GM21717 (cell line): ENCODE measurements at regions not wholly inside any gene's neighbourhood (a gene's known extent, or its start where the extent isn't known, plus 50 kb on each side); places are given as distances from the start of the nearest gene placed in this dataset.
"Not testable (repeated sequence)": the region's sequence is repeated elsewhere in the genome, so short reads cannot be mapped to it uniquely, and the experiment has no call there.

Experiments
- ATAC-seq: cut with Tn5 transposase; IDR thresholded peaks from one replicate; pipeline ENCODE4 v1.9.1; 2021; ENCODE audit warnings: mild to moderate bottlenecking, moderate library complexity; ENCODE audit not compliant: unreplicated experiment

GRCh38 chr2:145802133-145802532, 1282.2 kb upstream of the ZEB2 start:
- ATAC-seq: no peak

DNA sequence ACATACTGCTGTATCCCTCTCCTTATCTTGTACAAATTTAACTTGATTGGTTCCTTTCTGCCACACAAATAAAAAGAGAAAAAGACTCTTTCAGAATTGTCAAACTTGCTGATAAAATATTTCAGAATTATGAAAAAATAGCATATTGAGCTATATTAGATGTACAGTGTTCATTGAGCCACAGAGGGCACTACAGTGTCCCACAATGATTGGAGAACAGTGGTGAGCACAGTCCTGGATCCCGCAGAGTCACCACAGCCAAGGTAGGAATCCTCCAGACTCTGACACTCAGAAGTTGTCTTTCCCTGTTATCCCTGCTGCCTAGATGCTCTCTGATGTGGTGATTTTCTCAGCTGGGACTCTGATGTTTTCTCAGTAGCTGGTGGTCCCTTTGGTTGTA, 1281.3 kb upstream of the ZEB2 start:
- ATAC-seq: no peak

- ATAC-seq: no peak
Observed at GRCh38 chr2:145800151-145801091, 1280.5 kb upstream of the ZEB2 start.

- no peak for ATAC-seq
Observed at GRCh38 chr2:145799595-145800108, 1279.7 kb upstream of the ZEB2 start.

DNA sequence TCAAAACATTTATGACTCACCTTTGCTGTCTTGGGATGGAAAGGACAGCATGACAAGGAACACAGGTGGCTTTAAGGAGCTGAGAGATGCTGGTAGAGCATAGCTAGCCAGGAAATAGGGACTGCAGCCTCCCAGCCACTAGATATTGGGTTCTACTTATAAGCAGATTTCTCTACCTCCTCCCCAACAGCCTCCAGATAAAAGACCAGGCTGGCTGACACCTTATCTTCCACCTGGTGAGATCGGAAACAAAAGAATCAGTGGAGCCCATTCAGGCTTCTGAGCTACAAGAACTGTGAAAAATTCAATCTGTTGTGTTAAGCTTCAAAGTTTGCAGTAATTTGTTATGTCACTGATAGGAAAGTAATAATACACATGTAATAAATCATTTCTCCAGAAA, 1278.5 kb upstream of the ZEB2 start:
- no peak for ATAC-seq

GRCh38 chr2:145797692-145798091, 1277.8 kb upstream of the ZEB2 start:
- no peak for ATAC-seq

DNA sequence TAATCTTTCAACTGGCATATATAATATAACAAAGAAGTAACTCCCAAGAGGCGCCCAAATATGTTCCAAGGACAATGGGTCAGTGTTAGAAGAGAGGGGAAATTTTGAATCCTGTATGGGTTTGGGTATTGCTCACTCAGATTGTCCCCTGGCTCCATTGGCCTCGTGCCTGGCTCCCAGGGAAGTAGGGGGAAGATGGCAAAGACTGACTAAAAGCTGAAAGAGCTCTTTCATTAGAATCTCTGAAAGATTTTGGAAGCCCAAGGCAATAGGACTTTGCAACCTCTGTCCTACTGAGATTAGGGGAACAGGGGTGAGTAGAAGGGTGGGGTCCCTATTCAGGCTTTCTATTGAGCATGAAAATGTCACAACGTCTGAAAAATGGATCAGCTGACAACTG, 1272.8 kb upstream of the ZEB2 start:
- no peak for ATAC-seq

- ATAC-seq: no peak
Observed at GRCh38 chr2:145789636-145790035, 1269.7 kb upstream of the ZEB2 start.

- not testable (repeated sequence) for ATAC-seq
Observed at GRCh38 chr2:145787597-145788361, 1267.9 kb upstream of the ZEB2 start.

DNA sequence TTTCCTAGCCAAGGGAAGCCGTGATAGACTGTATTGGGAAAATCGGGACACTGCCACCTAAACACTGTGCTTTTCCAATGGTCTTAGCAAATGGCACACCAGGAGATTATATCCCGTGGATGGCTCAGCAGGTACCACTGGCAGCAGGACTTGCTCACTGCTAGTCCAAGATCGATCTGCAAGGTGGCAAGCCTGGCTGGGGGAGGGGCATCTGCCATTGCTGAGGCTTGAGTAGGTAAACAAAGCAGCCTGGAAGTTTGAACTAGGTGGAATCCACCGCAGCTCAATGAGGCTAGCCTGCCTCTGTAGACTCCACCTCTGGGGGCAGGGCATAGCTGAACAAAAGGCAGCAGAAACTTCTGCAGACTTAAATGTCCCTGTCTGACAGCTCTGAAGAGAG, 1262.7 kb upstream of the ZEB2 start:
- not testable (repeated sequence) for ATAC-seq

DNA sequence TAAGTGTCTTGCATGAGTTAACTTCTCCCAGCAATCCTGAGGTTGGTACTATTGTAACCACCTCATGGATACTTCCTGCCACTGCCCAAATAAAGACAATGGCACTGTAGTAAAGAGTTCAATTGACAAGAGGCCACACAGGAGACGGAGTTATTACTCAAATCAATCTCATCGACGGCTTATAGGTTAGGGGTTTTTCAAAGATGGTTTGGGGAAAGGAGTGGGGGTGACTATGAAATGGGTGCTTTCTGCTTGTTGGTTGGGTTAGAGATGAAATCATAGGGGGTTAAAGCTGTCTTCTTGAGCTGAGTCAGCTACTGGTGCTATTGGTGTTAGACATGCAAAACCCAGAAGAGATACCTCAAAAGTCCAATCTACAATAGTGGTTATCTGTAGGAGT, 1258.0 kb upstream of the ZEB2 start:
- no peak for ATAC-seq

GRCh38 chr2:145777297-145777696, 1257.4 kb upstream of the ZEB2 start:
- peak; percentile 48 for ATAC-seq

GRCh38 chr2:145775591-145775990, 1255.7 kb upstream of the ZEB2 start:
- ATAC-seq: no peak

DNA sequence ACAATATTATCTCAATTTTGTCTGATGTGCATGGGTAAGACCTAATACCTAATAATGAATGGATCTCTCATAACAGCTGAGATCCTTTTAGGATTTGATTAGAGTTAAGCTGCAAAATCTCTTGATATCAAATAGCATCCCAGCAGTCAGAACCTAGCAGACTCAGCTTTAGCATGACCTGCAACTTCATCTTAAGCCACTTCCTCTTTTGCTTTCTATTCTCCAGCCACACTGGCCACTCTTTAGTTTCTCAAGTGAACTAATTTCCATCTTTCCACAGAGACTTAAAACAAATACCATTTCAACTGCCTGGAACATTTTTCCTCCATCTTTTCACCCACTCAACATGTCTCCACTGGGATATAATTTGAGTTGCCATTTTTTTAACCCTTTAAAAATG, 1251.6 kb upstream of the ZEB2 start:
- ATAC-seq: peak; percentile 97

DNA sequence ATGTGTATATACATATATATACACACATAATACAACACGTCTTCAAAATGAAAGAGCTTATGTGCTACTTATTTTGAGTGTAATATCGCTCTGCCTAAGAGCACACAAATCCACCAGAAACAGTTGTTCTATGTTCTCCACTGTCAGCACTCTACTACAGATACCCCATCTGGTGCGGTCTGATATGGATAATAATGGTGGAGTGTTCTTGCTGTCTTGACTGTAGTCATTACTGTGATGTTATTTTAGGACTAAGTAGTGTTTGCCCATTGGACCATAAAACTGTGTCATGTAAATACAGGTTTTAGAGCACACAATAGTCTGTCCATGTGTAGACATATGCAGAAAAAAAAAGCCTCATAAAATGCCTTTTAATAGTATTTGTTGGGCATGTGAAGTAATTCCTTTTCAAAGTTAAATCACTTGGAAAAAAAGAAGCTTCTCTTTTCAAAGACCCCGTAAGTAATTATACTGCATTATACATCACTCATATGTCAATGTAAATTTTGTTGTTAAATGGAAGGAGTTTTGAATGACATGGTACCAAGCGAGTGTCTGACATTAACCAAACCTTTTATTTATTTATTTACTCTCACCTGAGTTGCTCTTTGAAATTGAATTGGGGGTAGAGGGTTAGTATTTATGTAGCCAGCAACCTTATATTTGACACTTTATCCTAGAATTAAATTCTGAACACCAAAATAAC, 1249.2 kb upstream of the ZEB2 start:
- no peak for ATAC-seq

- no peak for ATAC-seq
Observed at GRCh38 chr2:145765874-145766273, 1246.0 kb upstream of the ZEB2 start.

DNA sequence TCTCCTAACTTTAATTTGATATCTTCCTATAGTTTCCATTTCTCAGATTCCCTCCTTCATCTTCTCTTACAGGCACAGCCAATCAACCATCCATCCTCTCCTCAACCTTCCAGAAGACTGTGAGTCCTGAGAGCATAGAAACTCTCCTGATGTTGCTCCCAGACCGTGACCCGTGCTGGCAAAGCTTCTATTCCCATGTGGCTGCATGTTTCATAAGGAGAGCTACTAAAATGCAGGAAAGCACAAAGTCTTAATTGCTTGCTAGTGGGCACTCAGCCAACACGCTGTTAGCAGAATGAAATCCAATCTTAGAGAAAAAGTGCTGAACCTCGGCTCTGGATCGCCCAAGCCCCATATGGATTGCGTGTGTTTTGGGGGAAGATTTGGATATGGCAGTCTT, 1244.7 kb upstream of the ZEB2 start:
- ATAC-seq: no peak

DNA sequence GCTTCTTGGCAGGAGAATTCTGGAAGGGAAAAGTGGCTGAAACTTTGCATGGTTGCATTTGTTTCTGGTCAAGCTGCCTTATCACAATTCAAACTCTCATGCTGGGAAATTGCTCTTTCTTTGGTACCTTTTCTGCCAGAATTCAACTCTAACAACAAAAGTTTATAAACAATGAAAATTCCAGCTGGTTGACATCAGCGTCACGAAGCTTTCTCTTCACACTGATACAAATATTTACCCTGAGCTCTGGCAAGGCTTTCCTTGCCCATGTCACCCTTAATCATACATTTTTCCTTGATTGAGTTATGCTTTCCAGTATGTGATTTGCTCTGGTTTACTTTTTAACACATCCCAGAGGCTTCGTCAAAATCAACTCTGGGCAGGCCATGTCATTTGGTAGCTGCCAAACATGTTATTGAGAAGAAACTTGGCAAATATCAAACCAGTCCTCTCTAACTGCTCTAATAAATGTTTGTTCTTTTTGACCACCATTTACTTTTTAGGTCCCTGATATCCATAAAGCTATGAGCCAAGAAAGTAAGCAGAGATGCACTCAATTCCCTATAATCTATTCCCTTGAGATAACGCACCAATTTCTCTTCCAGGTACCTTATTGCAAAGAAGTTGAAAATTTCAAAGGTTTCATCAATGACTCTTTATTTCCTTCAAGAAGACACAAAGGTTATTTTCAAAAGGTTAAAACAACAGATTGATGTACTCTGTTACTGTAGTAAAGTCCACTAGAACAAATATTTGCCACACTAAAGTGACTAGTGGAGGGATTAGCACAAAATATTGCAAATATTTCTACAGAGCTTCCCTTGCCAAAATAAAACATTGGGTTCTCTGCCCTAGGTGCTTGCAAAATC, 1241.1 kb upstream of the ZEB2 start:
- no peak for ATAC-seq

GRCh38 chr2:145759228-145759915, 1239.5 kb upstream of the ZEB2 start:
- no peak for ATAC-seq
